ENCODE measurements at regions not wholly inside any gene's neighbourhood (a gene's known extent, or its start where the extent isn't known, plus 50 kb on each side); places are given as distances from the start of the nearest gene placed in this dataset.

GRCh38 chr2:67658820-67659219 is 261.7 kb downstream of the ETAA1 start:
- TF ChIP-seq REST (IDR thresholded peaks at IDR 0.05; ENCODE audit: unreplicated experiment) (no peak), CTCF (conservative IDR thresholded peaks at IDR 0.05; ENCODE audit: low read depth in 2 of 2) (no peak), CREB1 (CRISPR knock-in tag; IDR thresholded peaks at IDR 0.05; ENCODE audit: low read depth) (no peak), EZH2phosphoT487 (IDR thresholded peaks at IDR 0.05; ENCODE audit: unreplicated experiment) (no peak), POLR2AphosphoS5 (IDR thresholded peaks at IDR 0.05; ENCODE audit: low read depth) (no peak), EZH2 (IDR thresholded peaks at IDR 0.05; ENCODE audit: low read depth, unreplicated experiment) (no peak), ETS1 (IDR thresholded peaks at IDR 0.05) (no peak), ZNF462 (CRISPR knock-in tag; IDR thresholded peaks at IDR 0.05) (no peak)
